Gastrocnemius medialis (tissue), 4 donors: ENCODE measurements at regions not wholly inside any gene's neighbourhood (a gene's known extent, or its start where the extent isn't known, plus 50 kb on each side); places are given as distances from the start of the nearest gene placed in this dataset.

Experiments used
- ATAC-seq, 2 donors: fragments of 150-250 bp; one replicate each; pipeline ENCODE4 v1.9.1; 2016
- DNase-seq, 2 donors: peaks; one replicate each; pipeline ENCODE4 v3.0.0-alpha.2; 2019
- H3K27ac ChIP-seq, 4 donors: fragments of 200-600 bp; sonication (generic); 1 replicate in 1 of 4; 2 replicates in 3 of 4; pipeline ENCODE4 v1.5.1; 2016 to 2018; ENCODE audit warnings: mild to moderate bottlenecking in 2 of 4, moderate library complexity in 1 of 4
- H3K27me3 ChIP-seq, 3 donors: fragments of 200-600 bp; sonication (generic) in 2 of 3; 1 replicate in 1 of 3; 2 replicates in 2 of 3; pipeline versions ENCODE4 v1.5.1 to v1.6.0; 2016 to 2019; ENCODE audit warnings: mild to moderate bottlenecking in 1 of 3, moderate library complexity in 1 of 3
- H3K36me3 ChIP-seq, 2 donors: fragments of 200-600 bp; sonication (generic) in 1 of 2; one replicate each; pipeline ENCODE4 v1.5.1; 2017 to 2018
- H3K4me1 ChIP-seq, 2 donors: fragments of 200-600 bp; sonication (generic) in 1 of 2; one replicate each; pipeline ENCODE4 v1.5.1; 2016 to 2017; ENCODE audit warnings: mild to moderate bottlenecking in 2 of 2
- H3K4me3 ChIP-seq, 4 donors: fragments of 200-600 bp; sonication (generic) in 3 of 4; 1 replicate in 1 of 4; 2 replicates in 3 of 4; pipeline ENCODE4 v1.5.1; 2016 to 2019; ENCODE audit warnings: mild to moderate bottlenecking in 2 of 4
- H3K9me3 ChIP-seq, 3 donors: fragments of 200-600 bp; sonication (generic) in 2 of 3; 1 replicate in 1 of 3; 2 replicates in 2 of 3; pipeline ENCODE4 v1.5.1; 2016 to 2019
- POLR2A ChIP-seq, 2 donors: fragments of 450-650 bp; IDR thresholded peaks; one replicate each; pipeline ENCODE4 v1.6.1; 2017; ENCODE audit warnings: antibody characterized with exemption in 2 of 2, mild to moderate bottlenecking in 2 of 2, moderate library complexity in 2 of 2
- in situ Hi-C, 4 donors: fragments of 200-750 bp; cut with MboI; loops; one replicate each; pipeline versions ENCODE4 v1.15.0 to v1.8.0; 2017; ENCODE audit warnings: low sequenced_read_pairs in 4 of 4
- intact Hi-C: fragments of 100-400 bp; cut with DNase I; formaldehyde crosslinking; loops from one replicate; pipeline ENCODE4 v1.15.1; 2023; ENCODE audit warnings: low total_unique reads
- TF ChIP-seq, protein P1 (sequence below), 5 experiments: fragments of 450-650 bp in 3 of 5; fragments of 200-600 bp in 2 of 5; sonication (generic) in 2 of 5; IDR thresholded peaks in 4 of 5; conservative IDR thresholded peaks in 1 of 5; 1 replicate in 4 of 5; 2 replicates in 1 of 5; pipeline ENCODE4 v1.5.1; 2016 to 2019; ENCODE audit warnings: antibody characterized with exemption in 5 of 5, mild to moderate bottlenecking in 3 of 5, moderate library complexity in 3 of 5

DNA sequence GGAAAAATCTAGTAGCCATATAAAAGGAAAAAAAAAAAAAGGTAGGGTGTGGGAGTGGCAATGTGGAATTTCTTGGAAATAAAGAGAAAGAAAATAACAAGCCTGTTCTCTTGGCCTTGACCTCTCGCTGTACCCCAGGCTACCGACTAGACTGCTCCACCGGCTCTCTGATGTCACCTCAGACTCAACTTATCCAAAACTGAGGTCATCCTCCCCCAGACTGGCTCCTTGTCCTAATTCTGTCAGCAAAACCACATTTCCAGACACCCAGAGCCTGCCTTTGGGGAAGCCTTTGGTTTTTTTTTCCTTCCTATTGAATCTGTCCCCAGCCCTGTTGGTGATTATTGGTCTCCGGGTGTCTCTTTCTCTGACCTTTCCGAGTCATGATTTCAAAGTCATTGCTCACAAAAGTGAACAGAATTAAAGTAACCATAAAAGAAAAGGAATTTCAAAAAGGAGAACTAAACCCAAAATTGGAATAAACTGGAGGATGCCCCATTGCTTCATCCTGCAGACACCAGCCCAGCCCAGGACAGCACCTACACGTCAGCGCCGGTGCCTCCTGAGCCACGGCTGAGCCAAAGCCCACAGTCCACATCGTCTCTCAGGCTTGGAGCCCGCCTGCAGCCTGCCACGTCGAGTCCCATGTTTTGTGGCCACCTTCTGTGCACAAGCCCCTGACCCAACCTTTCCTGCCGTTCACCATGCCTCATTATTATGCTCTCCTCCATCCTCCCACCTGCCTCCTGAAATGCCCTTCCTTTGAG is 170.7 kb downstream of the MYLK4 start:
- no peak overlapping the region for H3K27ac ChIP-seq
- H3K9me3 ChIP-seq, result no peaks in the 10 kb centered on the region
- in situ Hi-C loops, result no loop called here
- no peaks in the 10 kb centered on the region for H3K36me3 ChIP-seq
- no peaks in the 10 kb centered on the region for H3K4me1 ChIP-seq
- TF ChIP-seq POLR2A (IDR thresholded peaks at IDR 0.05), result no peak
- TF ChIP-seq, protein P1, sequence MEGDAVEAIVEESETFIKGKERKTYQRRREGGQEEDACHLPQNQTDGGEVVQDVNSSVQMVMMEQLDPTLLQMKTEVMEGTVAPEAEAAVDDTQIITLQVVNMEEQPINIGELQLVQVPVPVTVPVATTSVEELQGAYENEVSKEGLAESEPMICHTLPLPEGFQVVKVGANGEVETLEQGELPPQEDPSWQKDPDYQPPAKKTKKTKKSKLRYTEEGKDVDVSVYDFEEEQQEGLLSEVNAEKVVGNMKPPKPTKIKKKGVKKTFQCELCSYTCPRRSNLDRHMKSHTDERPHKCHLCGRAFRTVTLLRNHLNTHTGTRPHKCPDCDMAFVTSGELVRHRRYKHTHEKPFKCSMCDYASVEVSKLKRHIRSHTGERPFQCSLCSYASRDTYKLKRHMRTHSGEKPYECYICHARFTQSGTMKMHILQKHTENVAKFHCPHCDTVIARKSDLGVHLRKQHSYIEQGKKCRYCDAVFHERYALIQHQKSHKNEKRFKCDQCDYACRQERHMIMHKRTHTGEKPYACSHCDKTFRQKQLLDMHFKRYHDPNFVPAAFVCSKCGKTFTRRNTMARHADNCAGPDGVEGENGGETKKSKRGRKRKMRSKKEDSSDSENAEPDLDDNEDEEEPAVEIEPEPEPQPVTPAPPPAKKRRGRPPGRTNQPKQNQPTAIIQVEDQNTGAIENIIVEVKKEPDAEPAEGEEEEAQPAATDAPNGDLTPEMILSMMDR (IDR thresholded peaks at IDR 0.05 in 4 of 5, conservative IDR thresholded peaks at IDR 0.05 in 1 of 5), result no peak
- ATAC-seq, result no peak
- H3K4me3 ChIP-seq, result no peak overlapping the region
- intact Hi-C loops, result no loop called here
- no peak for DNase-seq
- no peaks in the 10 kb centered on the region for H3K27me3 ChIP-seq

DNA sequence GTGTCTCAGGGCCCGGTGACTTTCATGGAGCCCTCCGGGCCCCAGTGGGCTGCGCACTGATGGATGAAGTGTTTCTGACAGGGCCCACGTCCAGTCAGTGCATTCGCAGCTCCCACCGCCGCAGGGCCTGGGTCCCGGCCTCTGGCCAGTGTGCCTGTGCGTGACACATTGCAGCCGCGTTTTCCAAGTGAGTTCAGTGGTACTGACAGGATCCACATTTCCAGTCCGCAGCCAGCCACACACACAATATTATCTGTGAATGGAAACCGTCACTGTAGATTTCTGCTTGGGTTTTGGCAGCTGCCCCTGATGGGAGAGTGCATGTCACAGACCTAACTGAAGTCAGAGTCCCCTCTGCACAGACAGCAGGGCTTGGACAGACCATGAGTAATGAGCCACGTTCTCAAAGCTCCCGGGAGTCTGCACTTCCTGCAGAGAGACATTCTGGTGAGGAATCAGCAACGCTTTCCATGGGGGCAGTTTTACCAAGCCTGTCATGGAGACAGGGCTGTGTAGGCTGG is 171.4 kb downstream of the MYLK4 start:
- DNase-seq (no peak), ATAC-seq (no peak)
- no peak overlapping the region for H3K27ac ChIP-seq
- H3K27me3 ChIP-seq, result no peaks in the 10 kb centered on the region
- H3K36me3 ChIP-seq, result no peaks in the 10 kb centered on the region
- intact Hi-C loops (no loop called here), in situ Hi-C loops (no loop called here)
- no peaks in the 10 kb centered on the region for H3K9me3 ChIP-seq
- no peak overlapping the region for H3K4me3 ChIP-seq
- no peaks in the 10 kb centered on the region for H3K4me1 ChIP-seq
- TF ChIP-seq, protein P1 (IDR thresholded peaks at IDR 0.05 in 4 of 5, conservative IDR thresholded peaks at IDR 0.05 in 1 of 5), result no peak
- TF ChIP-seq POLR2A (IDR thresholded peaks at IDR 0.05), result no peak

DNA sequence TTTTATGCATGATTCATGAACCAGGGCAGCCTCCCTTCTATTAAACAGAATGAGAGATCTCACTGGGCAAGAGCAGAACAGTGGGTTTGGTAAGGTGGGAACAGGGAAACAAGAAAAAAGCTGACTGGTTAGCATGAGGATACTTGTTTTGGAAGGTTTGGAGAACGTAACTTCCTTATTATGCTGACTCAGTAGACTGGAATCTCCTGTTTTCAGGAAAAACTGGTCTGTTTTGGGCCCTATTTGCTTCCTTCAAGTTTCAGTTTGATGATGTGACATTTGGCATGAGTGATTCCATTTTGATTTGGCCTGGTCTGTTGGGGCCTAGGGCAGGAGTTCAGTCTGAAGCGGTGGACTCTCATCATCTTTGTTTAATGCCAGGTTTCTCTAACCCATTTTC is 172.0 kb downstream of the MYLK4 start:
- no peak for DNase-seq
- Histone ChIP-seq H3K36me3 (no peaks in the 10 kb centered on the region), H3K4me3 (no peak overlapping the region), H3K27me3 (no peaks in the 10 kb centered on the region), H3K27ac (no peak overlapping the region), H3K9me3 (no peaks in the 10 kb centered on the region), H3K4me1 (no peaks in the 10 kb centered on the region)
- in situ Hi-C loops (no loop called here), intact Hi-C loops (no loop called here)
- ATAC-seq, result no peak
- TF ChIP-seq POLR2A (IDR thresholded peaks at IDR 0.05), result no peak
- TF ChIP-seq, protein P1 (IDR thresholded peaks at IDR 0.05 in 4 of 5, conservative IDR thresholded peaks at IDR 0.05 in 1 of 5), result no peak

DNA sequence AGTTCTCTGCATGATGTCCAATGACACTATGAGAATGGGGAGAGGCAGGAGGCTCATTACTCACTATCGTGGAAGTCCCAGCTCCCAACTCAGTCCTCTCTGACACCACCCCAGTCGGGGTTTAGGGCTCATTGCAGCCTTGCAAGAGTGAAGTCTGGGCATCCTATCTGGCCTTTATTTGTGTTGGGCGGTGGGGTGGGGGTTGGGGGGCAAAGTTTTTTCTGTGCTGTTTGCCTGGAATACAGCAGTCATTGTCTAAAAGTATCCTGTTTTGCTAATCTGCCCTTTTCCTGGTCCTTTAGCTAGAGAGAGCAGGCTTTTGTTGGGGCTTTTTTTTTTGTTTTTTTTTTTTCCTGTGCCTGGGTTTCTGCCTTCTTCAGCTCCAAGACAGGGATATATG is 174.2 kb downstream of the MYLK4 start:
- Histone ChIP-seq H3K4me3 (no peak overlapping the region), H3K27ac (no peak overlapping the region), H3K36me3 (no peaks in the 10 kb centered on the region), H3K4me1 (no peaks in the 10 kb centered on the region), H3K9me3 (no peaks in the 10 kb centered on the region), H3K27me3 (no peaks in the 10 kb centered on the region)
- no peak for DNase-seq
- in situ Hi-C loops (no loop called here), intact Hi-C loops (no loop called here)
- TF ChIP-seq, protein P1 (IDR thresholded peaks at IDR 0.05 in 4 of 5, conservative IDR thresholded peaks at IDR 0.05 in 1 of 5), result no peak
- no peak for TF ChIP-seq POLR2A (IDR thresholded peaks at IDR 0.05)
- ATAC-seq, result no peak
